HG03520 (cell line): ENCODE measurements at regions not wholly inside any gene's neighbourhood (a gene's known extent, or its start where the extent isn't known, plus 50 kb on each side); places are given as distances from the start of the nearest gene placed in this dataset.

Experiments
- ATAC-seq: cut with Tn5 transposase; IDR thresholded peaks from one replicate; pipeline ENCODE4 v1.9.1; 2021; ENCODE audit warnings: mild to moderate bottlenecking, moderate library complexity; ENCODE audit not compliant: unreplicated experiment

GRCh38 chr4:187294861-187295260 lies 571.2 kb upstream of the FAT1 start:
- ATAC-seq, result no peak

DNA sequence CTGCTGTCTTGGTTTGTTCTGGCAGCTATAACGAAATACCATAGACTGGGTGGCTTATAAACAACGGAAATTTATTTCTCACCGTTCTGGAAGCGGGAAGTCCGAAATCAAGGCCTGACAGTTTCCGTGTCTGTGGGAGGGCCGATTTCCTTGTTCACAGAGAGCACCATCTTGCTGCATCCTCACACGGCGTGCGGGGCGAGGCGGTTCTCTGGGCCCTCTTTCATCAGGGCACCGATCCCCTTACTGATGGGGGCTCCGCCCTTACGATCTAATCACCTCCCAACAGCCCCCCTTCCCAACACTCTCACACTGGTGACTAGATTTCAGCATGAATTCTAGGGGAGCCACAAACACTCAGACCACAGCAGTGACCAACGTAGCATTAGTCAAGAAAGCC lies 578.3 kb upstream of the FAT1 start:
- ATAC-seq, result no peak

GRCh38 chr4:187302457-187303150 lies 578.9 kb upstream of the FAT1 start:
- no peak for ATAC-seq

GRCh38 chr4:187304133-187304532 lies 580.5 kb upstream of the FAT1 start:
- no peak for ATAC-seq

GRCh38 chr4:187307131-187307530 lies 583.5 kb upstream of the FAT1 start:
- no peak for ATAC-seq

DNA sequence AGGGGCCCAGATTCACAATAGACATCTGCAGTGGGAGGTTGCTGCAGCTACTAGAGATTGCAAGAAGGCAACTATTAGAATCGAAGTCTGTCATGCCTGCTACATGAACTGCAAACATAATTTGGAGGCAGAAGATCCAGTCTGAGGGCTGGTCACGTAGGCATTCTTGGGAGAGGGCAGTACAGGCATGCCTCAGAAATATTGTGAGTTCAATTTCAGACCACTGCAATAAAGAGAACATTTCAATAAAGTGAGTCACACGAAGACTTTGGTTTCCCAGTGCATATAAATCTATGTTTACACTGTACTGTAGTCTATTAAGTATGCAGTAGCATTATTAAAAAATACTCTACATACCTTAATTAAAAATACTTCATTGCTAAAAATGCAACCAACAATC lies 585.8 kb upstream of the FAT1 start:
- ATAC-seq, result no peak

- ATAC-seq, result no peak
Measured at GRCh38 chr4:187312299-187312698, 588.6 kb upstream of the FAT1 start.

- ATAC-seq, result no peak
Measured at GRCh38 chr4:187317799-187318198, 594.1 kb upstream of the FAT1 start.

- no peak for ATAC-seq
Measured at GRCh38 chr4:187321711-187322110, 598.1 kb upstream of the FAT1 start.

DNA sequence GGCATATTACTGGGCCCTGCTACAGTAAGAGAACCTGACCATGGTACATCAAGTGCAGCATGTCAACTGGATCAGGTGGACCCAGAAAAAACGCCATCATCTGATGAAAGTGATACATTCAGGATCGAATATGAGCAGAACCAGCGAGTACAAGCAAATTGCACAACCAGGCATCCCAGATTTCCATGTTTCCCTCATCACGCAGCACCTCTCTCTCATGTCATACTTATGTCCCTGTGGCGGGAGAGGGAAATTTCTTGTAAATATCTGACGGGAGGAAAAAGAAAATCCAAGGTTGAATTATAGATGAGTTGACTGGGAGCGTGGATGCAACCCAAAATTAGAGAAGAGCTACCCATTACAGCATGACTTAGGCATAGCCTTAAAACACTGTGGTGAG lies 608.5 kb upstream of the FAT1 start:
- ATAC-seq, result no peak

GRCh38 chr4:187333151-187333550 lies 609.5 kb upstream of the FAT1 start:
- no peak for ATAC-seq

DNA sequence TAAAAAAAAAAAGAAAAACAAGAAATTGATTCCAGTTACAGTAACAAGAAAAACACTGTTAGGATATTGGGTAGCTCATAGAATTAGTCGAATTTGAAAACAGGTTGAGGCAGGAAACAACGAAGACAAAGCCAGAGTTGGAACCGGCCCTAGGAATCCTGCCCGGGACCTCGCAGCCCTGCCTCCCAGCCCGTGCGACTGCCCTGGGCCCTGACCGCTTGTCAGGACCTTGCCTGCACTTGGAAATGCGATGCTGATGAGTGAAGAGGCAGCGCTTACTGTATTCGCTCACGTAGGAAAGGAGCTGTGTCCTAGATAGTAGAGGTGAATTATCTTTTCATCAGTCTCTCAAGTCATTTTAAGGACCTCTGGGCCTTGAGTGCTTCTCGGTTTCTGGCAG lies 611.7 kb upstream of the FAT1 start:
- no peak for ATAC-seq

- no peak for ATAC-seq
Measured at GRCh38 chr4:187354740-187355139, 631.1 kb upstream of the FAT1 start.

GRCh38 chr4:187357045-187357643 lies 633.5 kb upstream of the FAT1 start:
- no peak for ATAC-seq

DNA sequence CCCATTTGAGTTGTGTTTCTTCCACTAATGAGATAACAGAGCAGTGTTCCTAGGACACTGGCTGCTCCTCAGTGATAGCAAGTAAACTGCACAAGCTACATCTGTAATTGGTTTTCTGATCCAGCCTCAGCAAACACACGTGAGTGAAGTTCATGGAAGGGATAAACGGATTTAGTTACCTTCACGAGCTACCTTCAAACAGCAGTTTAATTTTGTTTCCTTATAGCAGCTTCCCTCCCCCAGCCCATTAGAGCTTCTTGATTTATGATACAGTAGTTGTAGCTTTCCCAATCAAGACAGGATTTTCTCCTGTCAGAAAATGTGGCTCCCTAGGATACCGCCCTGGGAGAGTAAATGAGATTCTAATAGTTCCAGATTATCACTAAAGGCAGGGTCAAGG lies 634.2 kb upstream of the FAT1 start:
- no peak for ATAC-seq

GRCh38 chr4:187362937-187363857 lies 632.4 kb upstream of the ZFP42 start:
- ATAC-seq, result no peak

GRCh38 chr4:187364401-187364800 lies 631.2 kb upstream of the ZFP42 start:
- no peak for ATAC-seq

GRCh38 chr4:187364851-187365250 lies 630.7 kb upstream of the ZFP42 start:
- ATAC-seq, result no peak

GRCh38 chr4:187366530-187366929 lies 629.0 kb upstream of the ZFP42 start:
- ATAC-seq, result no peak

DNA sequence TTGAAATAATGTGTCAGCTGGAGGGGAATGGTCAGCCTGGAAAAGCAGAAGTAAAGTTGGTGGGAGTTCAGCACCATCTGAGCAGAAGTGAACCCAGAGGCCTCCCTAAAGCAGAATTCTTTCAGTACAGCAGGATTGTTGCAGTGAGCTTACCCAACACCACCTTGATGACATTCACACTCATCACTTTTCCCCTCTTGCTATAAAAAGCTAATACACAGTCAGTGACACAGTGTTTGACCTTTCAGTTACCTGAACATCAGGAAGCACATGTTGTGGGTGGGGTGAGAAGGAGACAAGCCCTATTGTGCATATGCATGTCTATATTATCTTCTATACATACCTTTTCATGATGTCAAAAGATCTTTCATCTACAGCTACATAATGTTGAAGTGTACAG lies 624.7 kb upstream of the ZFP42 start:
- no peak for ATAC-seq

DNA sequence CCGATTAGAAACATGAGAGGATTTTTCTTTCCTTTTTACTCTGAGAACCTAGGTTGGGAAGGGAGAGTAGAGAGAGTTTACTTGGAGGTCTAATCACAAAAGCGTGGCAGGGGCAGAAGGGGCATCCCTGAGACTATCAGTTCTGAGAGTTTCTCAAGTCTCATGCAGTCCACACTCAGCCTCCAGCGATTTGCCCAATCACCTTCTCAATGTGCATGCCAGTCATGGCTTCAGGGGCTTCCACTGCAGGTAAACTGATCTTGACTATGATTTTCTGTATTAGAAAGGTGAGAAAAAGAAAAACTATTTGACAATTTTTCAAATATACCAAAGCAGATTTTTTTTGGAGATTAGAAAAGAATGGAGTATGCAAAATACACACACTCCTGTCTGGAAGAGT lies 617.1 kb upstream of the ZFP42 start:
- ATAC-seq, result no peak

DNA sequence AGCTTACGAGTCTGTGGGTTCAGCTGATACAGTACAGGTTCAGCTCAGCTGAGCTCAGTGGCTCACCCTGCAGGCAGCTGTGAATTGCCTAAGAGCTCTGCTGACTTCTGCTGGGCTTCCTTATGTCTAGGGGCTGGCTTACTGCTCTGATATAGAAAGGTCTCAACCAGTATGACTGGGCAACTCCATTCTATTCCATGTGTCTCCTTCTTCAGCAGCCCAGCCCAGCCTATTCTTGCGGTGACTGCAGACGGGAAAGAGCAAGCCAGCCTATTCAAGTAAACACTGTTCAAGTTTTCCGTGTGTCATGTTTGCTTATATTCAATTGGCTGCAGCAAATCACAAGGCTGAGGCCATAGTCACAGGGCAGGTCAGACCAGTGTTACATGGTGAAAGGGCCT lies 615.4 kb upstream of the ZFP42 start:
- no peak for ATAC-seq
